Naive B cell (primary cell): ENCODE measurements at regions not wholly inside any gene's neighbourhood (a gene's known extent, or its start where the extent isn't known, plus 50 kb on each side); places are given as distances from the start of the nearest gene placed in this dataset.

Experiments used
- ATAC-seq, 2 donors: fragments of 150-1000 bp; cut with Tn5 transposase; 2 replicates each; pipeline ENCODE4 v1.10.0; 2021; ENCODE audit warnings: low read depth in 2 of 2, mild to moderate bottlenecking in 2 of 2, moderate library complexity in 2 of 2
- DNase-seq: peaks from one replicate; pipeline ENCODE4 v3.0.0; 2022
- H3K27ac Mint-ChIP-seq, 6 donors: one replicate each; pipeline ENCODE4 v1.8.0; 2020 to 2022; ENCODE audit warnings: mild to moderate bottlenecking in 6 of 6, mixed read lengths in 6 of 6, moderate library complexity in 5 of 6, inconsistent platforms in 2 of 6
- H3K27me3 Mint-ChIP-seq, 3 donors: one replicate each; pipeline ENCODE4 v1.8.0; 2021 to 2022; ENCODE audit warnings: mixed read lengths in 3 of 3, mild to moderate bottlenecking in 1 of 3
- H3K36me3 Mint-ChIP-seq, 2 donors: one replicate each; pipeline ENCODE4 v1.8.0; 2020 to 2022; ENCODE audit warnings: mixed read lengths in 2 of 2, inconsistent platforms in 1 of 2, mild to moderate bottlenecking in 1 of 2
- H3K4me1 Mint-ChIP-seq, 3 donors: one replicate each; pipeline ENCODE4 v1.8.0; 2020 to 2022; ENCODE audit warnings: mixed read lengths in 3 of 3, inconsistent platforms in 1 of 3, mild to moderate bottlenecking in 1 of 3, moderate library complexity in 1 of 3
- H3K4me3 Mint-ChIP-seq, 8 donors: one replicate each; pipeline ENCODE4 v1.8.0; 2020 to 2022; ENCODE audit warnings: mild to moderate bottlenecking in 8 of 8, mixed read lengths in 8 of 8, moderate library complexity in 8 of 8, inconsistent platforms in 2 of 8
- H3K9me3 Mint-ChIP-seq, 7 donors: one replicate each; pipeline ENCODE4 v1.8.0; 2020 to 2022; ENCODE audit warnings: mixed read lengths in 7 of 7, mild to moderate bottlenecking in 5 of 7, inconsistent platforms in 2 of 7, moderate library complexity in 1 of 7

DNA sequence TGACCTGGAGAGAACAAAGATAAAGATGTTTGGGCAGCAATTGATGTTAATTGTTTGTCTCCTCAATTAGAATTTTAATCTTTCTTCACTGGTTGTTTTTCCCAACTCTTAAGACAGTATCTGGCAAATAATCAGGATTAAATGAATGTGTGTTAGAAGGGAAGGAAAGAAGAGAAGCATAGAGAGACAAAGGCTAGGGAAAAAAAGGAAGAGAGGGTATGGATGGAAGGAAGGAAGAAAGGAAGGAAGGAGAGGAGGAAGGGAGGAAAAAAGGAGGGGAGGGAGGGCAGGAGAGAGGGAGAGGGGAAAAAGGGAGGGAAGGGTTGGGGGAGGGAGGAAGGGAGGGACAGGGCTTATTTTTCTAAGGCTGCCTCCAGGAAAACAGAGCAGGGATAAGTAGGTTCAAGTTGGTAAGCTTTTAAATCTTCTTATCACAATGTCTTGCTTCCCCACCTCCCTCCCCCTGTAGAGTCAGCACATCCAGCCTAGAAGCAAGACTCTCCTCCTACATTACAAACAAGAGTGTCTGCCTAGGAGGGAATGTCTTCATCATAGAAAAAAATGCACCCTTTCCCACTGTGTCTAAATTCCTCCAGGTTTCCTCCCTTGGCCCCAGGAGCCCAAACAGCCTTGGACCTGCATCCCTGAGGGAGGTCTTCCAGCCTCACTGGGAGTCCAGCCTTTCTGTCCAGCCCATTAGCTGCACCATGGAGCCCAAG is 447.8 kb upstream of the JARID2 start:
- Mint-ChIP-seq H3K36me3 (no peaks in the 10 kb centered on the region), H3K9me3 (peaks cover 0 to 8% (median 2%) of the 10 kb centered on the region in 7 donors), H3K27ac (peak overlapping the region in 1 of 6 donors; percentile 70), H3K4me1 (peaks cover 16 to 20% (median 18%) of the 10 kb centered on the region in 3 donors), H3K4me3 (no peak overlapping the region), H3K27me3 (no peaks in the 10 kb centered on the region)
- DNase-seq (no peak), ATAC-seq (no peak)

DNA sequence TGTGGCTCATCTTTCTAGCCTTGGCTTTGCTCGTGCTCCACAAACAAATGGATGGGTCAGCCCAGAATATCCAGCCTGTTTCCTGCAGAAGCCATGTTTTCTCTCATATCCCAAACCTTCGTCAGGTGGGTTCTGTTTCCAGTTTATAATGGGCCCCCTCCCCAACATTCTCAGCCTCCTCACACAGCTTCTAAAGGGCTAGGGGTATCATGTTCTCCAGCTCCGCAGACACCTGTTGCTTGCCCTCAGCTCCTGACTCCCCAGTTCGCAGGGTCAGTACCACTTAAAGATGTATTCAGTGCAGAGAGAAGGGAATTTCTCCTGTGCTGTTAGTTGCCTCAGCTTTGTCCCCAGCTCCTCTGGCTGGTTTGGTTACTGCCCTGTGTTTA is 447.3 kb upstream of the JARID2 start:
- peak overlapping the region in 2 of 6 donors; percentile 70 to 94 for H3K27ac Mint-ChIP-seq
- H3K36me3 Mint-ChIP-seq = no peaks in the 10 kb centered on the region
- DNase-seq (no peak), ATAC-seq (no peak)
- peaks cover 18 to 20% (median 19%) of the 10 kb centered on the region in 3 donors for H3K4me1 Mint-ChIP-seq
- no peaks in the 10 kb centered on the region for H3K27me3 Mint-ChIP-seq
- no peak overlapping the region for H3K4me3 Mint-ChIP-seq
- H3K9me3 Mint-ChIP-seq = peaks cover 0 to 8% (median 2%) of the 10 kb centered on the region in 7 donors

DNA sequence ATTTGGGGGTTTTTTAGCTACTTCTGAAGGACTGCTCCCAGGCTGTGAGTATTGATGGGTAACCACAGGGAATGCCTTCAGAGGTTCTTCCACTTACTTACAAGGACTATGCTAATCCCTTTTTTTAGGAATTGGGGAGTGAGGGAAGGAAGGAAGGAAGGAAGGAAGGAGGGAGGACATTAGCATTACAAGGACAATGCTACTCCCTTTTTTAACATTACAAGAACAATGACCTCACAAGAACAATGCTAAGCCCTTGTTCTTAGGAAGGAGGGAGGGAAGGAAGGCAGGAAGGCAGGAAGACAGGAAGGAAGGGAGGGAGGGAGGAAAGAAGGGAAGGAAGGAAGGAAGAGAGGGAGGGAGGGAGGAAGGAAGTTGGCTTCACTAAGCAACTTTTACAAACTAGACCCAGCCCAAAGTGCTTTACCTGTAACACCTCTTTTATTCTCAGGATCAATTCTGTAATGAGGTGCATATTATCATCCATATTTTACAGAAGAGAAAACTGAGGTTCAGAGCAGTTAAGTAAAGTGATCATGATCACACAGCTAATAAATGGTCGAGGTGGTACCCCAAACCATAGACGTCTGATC is 446.8 kb upstream of the JARID2 start:
- H3K4me1 Mint-ChIP-seq = peaks cover 18 to 24% (median 20%) of the 10 kb centered on the region in 3 donors
- H3K36me3 Mint-ChIP-seq = no peaks in the 10 kb centered on the region
- H3K9me3 Mint-ChIP-seq = peaks cover 0 to 8% (median 2%) of the 10 kb centered on the region in 7 donors
- H3K27me3 Mint-ChIP-seq = no peaks in the 10 kb centered on the region
- H3K4me3 Mint-ChIP-seq = peak overlapping the region in 1 of 8 donors; percentile 49
- DNase-seq (no peak), ATAC-seq (no peak)
- H3K27ac Mint-ChIP-seq = peak overlapping the region in 3 of 6 donors; percentile 14 to 94 (median 74)

DNA sequence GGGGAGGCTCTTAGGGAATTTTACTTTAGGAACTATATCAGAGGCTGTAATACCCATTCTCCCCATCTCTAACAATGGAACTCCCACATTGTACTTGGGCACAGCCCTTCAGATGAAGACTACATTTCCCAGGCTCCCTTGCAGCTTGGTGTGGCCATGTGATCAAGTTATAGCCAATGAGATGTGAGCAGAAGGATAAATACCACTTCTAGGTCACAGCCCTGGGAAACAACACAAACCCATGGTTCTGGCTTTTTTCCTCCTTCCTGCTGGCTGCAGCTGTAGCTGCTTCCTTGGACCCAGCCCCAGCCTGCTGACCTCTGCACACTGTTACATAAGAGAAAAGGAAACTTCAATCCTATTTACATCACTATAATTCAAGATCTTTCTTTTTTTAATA is 445.9 kb upstream of the JARID2 start:
- DNase-seq (peak; percentile 31), ATAC-seq (peak; percentile 87 to 93)
- H3K36me3 Mint-ChIP-seq = no peaks in the 10 kb centered on the region
- peaks cover 0 to 8% (median 2%) of the 10 kb centered on the region in 7 donors for H3K9me3 Mint-ChIP-seq
- no peaks in the 10 kb centered on the region for H3K27me3 Mint-ChIP-seq
- H3K27ac Mint-ChIP-seq = peak overlapping the region in 1 of 6 donors; percentile 23
- H3K4me3 Mint-ChIP-seq = peak overlapping the region in 2 of 8 donors; percentile 18 to 26
- H3K4me1 Mint-ChIP-seq = peaks cover 18 to 26% (median 20%) of the 10 kb centered on the region in 3 donors

DNA sequence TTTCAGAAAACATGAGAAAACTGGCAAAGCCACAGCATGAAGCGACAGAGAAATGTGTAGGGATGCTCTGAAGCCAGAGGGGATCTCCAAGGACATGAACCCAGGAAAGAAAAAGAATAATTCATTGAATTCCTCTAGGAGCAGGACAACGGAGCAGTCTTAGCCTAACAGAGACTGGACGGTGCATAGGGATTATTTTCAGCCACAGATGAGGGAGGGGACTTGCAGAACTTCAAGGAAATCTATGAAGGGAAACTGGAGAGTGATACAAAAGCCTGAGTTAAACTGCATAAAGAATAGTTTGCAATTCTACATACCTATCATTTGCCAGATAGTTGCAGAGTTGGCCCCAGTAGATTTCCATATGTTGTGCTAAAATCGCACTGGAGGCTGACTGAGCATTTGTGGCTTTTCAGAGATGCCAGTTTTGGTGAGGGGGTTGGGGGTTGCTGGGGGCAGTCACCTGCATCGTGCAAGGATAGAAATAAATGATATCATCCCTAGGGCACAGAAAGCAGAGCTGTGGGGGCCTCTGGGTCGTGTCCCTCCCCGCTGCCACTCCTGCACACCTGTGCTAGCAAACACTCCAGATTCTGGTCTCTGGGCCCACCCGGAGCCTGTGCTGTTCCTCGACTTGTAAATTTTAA is 443.2 kb upstream of the JARID2 start:
- no peak overlapping the region for H3K4me3 Mint-ChIP-seq
- H3K4me1 Mint-ChIP-seq = peaks cover 18 to 26% (median 20%) of the 10 kb centered on the region in 3 donors
- DNase-seq (no peak), ATAC-seq (no peak)
- H3K27me3 Mint-ChIP-seq = no peaks in the 10 kb centered on the region
- H3K9me3 Mint-ChIP-seq = peaks cover 0 to 13% (median 2%) of the 10 kb centered on the region in 7 donors
- peaks cover under 1 to 1% of the 10 kb centered on the region in 2 donors for H3K36me3 Mint-ChIP-seq
- H3K27ac Mint-ChIP-seq = peak overlapping the region in 2 of 6 donors; percentile 13 to 64

DNA sequence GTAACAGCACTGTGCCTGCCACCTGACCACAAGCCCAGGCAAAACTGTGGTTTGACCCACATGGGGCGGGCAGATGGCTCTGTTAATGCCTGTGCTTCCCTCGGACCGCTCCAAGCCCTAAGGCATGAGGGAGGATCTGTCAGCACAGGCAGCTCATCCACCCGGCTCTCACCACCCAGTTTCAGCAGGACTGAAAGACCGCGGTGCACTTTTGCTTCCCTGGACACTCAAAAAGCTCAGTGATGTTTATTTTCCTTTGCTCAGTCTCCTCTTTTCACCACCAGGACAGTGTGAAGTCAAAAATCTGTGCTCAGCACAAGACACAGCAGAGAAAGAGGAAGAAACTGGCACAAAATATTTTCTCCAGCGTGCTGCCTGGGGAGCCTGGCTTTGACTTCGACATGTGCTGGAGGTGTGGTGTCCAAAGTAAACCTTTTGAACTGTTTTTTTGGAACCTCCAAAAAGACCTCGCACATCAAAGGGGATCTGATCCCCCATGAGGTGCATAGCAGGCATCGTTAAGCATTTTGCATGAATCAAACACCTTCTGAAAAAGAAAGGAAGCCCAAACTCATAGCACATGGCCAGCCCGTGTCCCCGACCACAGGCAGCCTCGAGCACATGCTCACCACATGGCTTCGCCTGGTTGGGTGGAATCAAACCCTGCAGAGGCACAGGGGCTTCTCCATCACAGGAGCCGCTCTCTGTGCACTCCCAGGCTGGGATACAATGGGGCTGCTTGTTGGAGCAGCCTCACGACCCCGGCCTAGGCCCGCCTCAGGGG is 441.7 kb upstream of the JARID2 start:
- DNase-seq = no peak
- H3K27ac Mint-ChIP-seq = no peak overlapping the region
- no peaks in the 10 kb centered on the region for H3K27me3 Mint-ChIP-seq
- peaks cover 4 to 6% of the 10 kb centered on the region in 2 donors for H3K36me3 Mint-ChIP-seq
- no peak overlapping the region for H3K4me3 Mint-ChIP-seq
- ATAC-seq = no peak
- peaks cover 0 to 17% (median 4%) of the 10 kb centered on the region in 7 donors for H3K9me3 Mint-ChIP-seq
- H3K4me1 Mint-ChIP-seq = peaks cover 10 to 18% (median 15%) of the 10 kb centered on the region in 3 donors

DNA sequence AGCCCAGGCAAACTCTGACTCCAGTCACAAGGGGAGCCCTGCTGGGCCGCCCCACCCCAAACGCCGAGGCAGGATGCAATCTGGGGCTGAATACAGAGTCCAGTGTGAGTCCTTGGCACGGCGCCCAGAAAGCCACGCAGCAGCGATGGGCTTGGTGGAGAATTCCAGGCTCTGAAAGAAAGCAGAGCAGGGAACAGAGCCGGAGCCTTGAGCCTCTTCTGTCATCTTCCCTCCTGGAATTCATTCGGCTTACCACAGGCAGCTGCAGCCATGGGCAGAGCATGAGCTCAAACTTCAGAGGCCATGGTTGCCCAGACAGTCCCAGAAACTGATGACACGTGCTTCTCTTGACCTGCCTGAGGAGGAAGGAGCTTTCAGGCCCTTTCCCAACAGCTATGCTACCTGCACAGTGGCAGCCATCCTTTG is 441.1 kb upstream of the JARID2 start:
- Mint-ChIP-seq H3K4me3 (no peak overlapping the region), H3K9me3 (peaks cover 0 to 15% (median 4%) of the 10 kb centered on the region in 7 donors), H3K4me1 (peaks cover 7 to 14% (median 10%) of the 10 kb centered on the region in 3 donors), H3K36me3 (peaks cover 4 to 6% of the 10 kb centered on the region in 2 donors), H3K27me3 (no peaks in the 10 kb centered on the region), H3K27ac (peak overlapping the region in 1 of 6 donors; percentile 14)
- DNase-seq (no peak), ATAC-seq (no peak)

DNA sequence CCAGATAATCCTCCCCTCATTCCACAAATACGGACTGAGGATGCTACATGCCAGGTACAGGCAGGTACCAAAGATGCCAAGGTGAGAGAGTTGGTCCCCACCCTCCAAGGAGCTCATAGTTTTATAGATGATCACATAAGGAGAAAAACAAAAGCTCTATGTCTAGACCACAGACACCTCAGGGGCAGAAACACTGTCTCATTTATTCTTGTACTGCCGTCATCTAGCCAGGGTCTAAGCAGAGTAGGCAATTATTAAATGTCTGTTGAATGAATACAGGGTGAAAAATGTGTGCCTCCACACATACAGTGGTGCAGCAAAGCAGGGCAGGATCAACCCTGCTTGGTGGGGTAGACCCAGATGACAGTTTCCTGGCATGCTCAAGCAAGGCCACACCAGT is 439.8 kb upstream of the JARID2 start:
- ATAC-seq = no peak
- Mint-ChIP-seq H3K27ac (no peak overlapping the region), H3K4me1 (peaks cover 3 to 10% (median 6%) of the 10 kb centered on the region in 3 donors), H3K4me3 (no peak overlapping the region), H3K36me3 (peaks cover 4 to 6% of the 10 kb centered on the region in 2 donors), H3K9me3 (peaks cover 0 to 10% (median 4%) of the 10 kb centered on the region in 7 donors), H3K27me3 (no peaks in the 10 kb centered on the region)
- DNase-seq = no peak

DNA sequence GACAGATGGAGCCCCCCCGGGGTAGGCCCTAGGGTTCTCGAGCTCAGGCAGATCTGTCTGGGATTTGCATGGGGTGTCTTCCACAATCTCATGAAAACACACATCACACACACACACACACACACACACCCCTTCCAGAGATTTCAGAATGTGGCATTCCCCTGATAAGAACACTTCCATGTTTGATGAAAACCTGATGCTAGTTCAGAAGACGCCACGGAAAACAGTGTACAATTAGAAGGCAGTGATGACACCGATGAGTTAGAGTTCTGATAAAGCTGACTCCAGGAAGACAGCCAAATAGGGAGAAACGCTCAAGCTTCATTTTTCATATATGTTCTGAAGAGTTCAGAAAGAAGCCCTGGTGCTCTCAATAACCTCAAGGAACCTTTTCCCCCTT is 438.7 kb upstream of the JARID2 start:
- peaks cover 4 to 6% of the 10 kb centered on the region in 2 donors for H3K36me3 Mint-ChIP-seq
- H3K4me3 Mint-ChIP-seq = no peak overlapping the region
- H3K9me3 Mint-ChIP-seq = peaks cover 0 to 10% (median 4%) of the 10 kb centered on the region in 7 donors
- peak overlapping the region in 1 of 6 donors; percentile 88 for H3K27ac Mint-ChIP-seq
- DNase-seq (no peak), ATAC-seq (no peak)
- peaks cover 0 to 10% (median 6%) of the 10 kb centered on the region in 3 donors for H3K4me1 Mint-ChIP-seq
- H3K27me3 Mint-ChIP-seq = no peaks in the 10 kb centered on the region

DNA sequence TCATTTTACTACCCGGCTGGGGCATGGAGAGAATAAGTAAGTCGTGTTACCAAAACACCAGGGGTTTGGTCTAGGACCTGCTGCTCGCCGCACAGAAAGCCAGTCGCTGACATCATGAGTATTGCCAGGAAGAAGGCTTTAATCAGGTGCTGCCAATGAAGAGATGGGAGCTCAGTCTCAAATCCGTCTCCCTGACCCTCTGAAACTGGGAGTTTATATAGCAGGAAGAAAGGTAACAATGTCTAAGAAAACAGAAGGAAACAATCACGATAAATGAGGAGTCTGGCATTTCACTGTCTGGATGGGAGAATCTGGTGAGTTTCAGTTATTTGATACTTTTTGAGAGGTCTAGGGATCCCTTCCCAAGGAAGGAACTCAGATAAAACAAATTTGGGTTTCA is 437.9 kb upstream of the JARID2 start:
- Mint-ChIP-seq H3K4me1 (peaks cover 0 to 10% (median 6%) of the 10 kb centered on the region in 3 donors), H3K9me3 (peaks cover 0 to 10% (median 4%) of the 10 kb centered on the region in 7 donors), H3K4me3 (no peak overlapping the region), H3K27ac (peak overlapping the region in 1 of 6 donors; percentile 70), H3K36me3 (peaks cover 4 to 6% of the 10 kb centered on the region in 2 donors), H3K27me3 (no peaks in the 10 kb centered on the region)
- no peak for ATAC-seq
- DNase-seq = no peak

DNA sequence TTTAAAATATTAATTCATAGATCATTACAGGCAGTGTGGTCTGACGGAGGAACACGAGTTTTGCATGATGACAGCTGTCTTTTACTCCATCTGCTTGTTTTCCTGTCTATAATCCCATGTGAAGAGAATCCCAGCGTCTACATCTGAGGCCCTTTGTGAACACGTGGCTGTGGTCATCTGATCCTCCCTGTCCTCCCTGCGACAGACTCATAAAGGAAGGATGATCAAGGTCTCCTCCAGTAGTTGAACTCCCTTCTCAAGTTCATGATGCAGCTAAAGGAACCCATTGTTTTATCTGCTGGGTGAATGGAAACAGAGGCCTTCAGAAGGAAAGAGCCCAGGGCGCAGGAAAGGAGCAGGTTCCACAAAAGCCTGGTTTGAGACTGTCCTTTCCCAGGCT is 435.8 kb upstream of the JARID2 start:
- no peak overlapping the region for H3K27ac Mint-ChIP-seq
- peaks cover 0 to 10% (median 4%) of the 10 kb centered on the region in 7 donors for H3K9me3 Mint-ChIP-seq
- ATAC-seq (no peak), DNase-seq (no peak)
- H3K36me3 Mint-ChIP-seq = peaks cover 4 to 6% of the 10 kb centered on the region in 2 donors
- peaks cover 0 to 6% (median 0%) of the 10 kb centered on the region in 3 donors for H3K4me1 Mint-ChIP-seq
- no peak overlapping the region for H3K4me3 Mint-ChIP-seq
- peaks cover 0 to 4% (median 0%) of the 10 kb centered on the region in 3 donors for H3K27me3 Mint-ChIP-seq

DNA sequence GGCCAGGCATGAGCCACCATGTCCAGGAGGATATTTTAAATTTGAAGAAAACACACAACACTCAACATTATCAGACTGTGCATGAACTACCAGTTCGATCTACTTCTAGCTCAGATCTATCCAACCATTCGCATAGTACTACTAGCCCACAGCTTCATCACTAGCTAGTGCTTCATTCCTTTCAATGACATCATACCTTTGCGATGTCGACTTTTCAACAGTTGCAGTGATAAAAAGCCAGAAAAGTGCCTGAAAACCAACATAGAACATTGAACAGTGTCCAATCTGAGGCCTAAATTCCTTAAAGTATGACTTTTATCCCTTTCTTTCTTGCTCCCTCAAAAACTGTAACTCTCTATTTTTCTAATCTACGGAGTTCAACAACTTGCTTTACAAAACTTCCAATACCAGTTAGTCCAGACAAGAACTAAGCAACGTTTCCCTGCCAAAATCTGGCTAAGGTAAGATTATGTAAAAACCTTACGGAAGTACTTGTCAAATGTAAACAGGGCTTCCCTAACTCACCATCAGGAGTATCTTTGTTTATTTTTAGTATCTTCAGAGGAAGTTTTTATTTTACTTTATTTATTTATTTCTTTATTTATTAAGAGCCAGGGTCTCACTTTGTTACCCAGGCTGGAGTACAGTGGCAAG is 434.0 kb upstream of the JARID2 start:
- Mint-ChIP-seq H3K4me3 (no peak overlapping the region), H3K36me3 (peaks cover 4 to 6% of the 10 kb centered on the region in 2 donors), H3K9me3 (peaks cover 0 to 10% (median 4%) of the 10 kb centered on the region in 7 donors), H3K4me1 (peaks cover 0 to 15% (median 0%) of the 10 kb centered on the region in 3 donors), H3K27me3 (peaks cover 0 to 4% (median 0%) of the 10 kb centered on the region in 3 donors), H3K27ac (peak overlapping the region in 1 of 6 donors; percentile 24)
- DNase-seq (no peak), ATAC-seq (no peak)
